ENCODE measurements at regions not wholly inside any gene's neighbourhood (a gene's known extent, or its start where the extent isn't known, plus 50 kb on each side); places are given as distances from the start of the nearest gene placed in this dataset.

DNA sequence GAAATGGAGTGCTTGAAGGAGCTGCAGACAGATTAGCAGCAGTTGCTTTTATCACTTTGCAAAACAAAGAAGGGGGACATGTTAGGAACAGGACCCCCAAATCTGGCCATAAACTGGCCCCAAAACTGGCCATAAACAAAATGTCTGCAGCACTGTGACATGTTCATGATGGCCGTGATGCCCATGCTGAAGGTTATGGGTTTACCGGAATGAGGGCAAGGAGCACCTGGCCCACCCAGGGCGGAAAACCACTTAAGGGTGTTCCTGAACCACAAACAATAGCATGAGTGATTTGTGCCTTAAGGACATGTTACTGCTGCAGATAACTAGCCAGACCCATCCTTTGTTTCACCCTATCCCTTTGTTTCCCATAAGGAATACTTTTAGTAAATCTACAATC is 79.6 kb upstream of the GC start:
- Mint-ChIP-seq H3K4me1 (ENCODE audit: low read depth, unreplicated experiment) (no peaks in the 10 kb centered on the region), H3K4me3 (ENCODE audit: unreplicated experiment) (no peak overlapping the region), H3K9me3 (ENCODE audit: unreplicated experiment) (peaks cover 23% of the 10 kb centered on the region), H3K27me3 (ENCODE audit: insufficient read depth, unreplicated experiment) (no peaks in the 10 kb centered on the region), H3K27ac (ENCODE audit: unreplicated experiment) (no peak overlapping the region), H3K36me3 (ENCODE audit: insufficient read depth, unreplicated experiment) (no peaks in the 10 kb centered on the region)
- no peak for DNase-seq
- Histone ChIP-seq H3K9me3 (peaks cover 16% of the 10 kb centered on the region), H3K27me3 (replicated peaks; ENCODE audit: control insufficient read depth, insufficient read depth, low read length) (no peaks in the 10 kb centered on the region), H3K36me3 (ENCODE audit: control insufficient read depth, insufficient read depth, low read length) (no peaks in the 10 kb centered on the region), H3K4me1 (no peaks in the 10 kb centered on the region; the same call in 1 of the 2 replicates), H3K4me3 (ENCODE audit: low read depth, low read length) (no peak overlapping the region)
- POLR2A ChIA-PET: no interaction called here
- TF ChIP-seq, protein P1, sequence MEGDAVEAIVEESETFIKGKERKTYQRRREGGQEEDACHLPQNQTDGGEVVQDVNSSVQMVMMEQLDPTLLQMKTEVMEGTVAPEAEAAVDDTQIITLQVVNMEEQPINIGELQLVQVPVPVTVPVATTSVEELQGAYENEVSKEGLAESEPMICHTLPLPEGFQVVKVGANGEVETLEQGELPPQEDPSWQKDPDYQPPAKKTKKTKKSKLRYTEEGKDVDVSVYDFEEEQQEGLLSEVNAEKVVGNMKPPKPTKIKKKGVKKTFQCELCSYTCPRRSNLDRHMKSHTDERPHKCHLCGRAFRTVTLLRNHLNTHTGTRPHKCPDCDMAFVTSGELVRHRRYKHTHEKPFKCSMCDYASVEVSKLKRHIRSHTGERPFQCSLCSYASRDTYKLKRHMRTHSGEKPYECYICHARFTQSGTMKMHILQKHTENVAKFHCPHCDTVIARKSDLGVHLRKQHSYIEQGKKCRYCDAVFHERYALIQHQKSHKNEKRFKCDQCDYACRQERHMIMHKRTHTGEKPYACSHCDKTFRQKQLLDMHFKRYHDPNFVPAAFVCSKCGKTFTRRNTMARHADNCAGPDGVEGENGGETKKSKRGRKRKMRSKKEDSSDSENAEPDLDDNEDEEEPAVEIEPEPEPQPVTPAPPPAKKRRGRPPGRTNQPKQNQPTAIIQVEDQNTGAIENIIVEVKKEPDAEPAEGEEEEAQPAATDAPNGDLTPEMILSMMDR (IDR thresholded peaks at IDR 0.05; ENCODE audit: insufficient read depth in 1 of 2, low read depth in 1 of 2, low read length in 1 of 2, severe bottlenecking in 1 of 2, unreplicated experiment in 1 of 2): no peak
- intact Hi-C loops (cut with micrococcal nuclease; ENCODE audit: unreplicated experiment): no loop called here
- no TSS peak for BruUV-seq (replicated peaks)
- CTCF ChIA-PET: no interaction called here

DNA sequence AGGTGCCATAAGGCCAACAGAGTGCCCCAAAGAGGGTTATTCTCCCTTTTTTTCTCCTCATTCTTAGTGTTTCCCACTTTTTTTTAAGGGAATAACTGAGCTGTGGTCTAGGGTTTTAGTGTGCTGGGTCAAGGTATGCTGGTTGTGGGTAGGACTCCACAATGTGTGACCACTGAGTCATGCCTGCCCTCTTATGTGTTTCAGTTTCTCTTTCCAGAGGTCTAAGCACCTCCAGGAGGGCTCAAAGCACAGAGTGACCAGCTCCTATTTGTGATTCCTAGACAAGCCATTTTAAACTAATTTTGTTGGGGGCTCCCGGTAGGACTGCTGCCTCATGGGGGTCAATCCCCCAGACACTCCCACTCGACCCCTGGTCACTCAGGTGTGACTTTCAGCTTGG is 80.5 kb upstream of the GC start:
- no peaks in the 10 kb centered on the region for H3K36me3 Mint-ChIP-seq (ENCODE audit: insufficient read depth, unreplicated experiment)
- no peak overlapping the region for H3K27ac Mint-ChIP-seq (ENCODE audit: unreplicated experiment)
- peaks cover 23% of the 10 kb centered on the region for H3K9me3 Mint-ChIP-seq (ENCODE audit: unreplicated experiment)
- no peaks in the 10 kb centered on the region for H3K4me1 ChIP-seq
- BruUV-seq (replicated peaks): no TSS peak
- H3K9me3 ChIP-seq: peaks cover 13% of the 10 kb centered on the region
- ChIA-PET CTCF (no interaction called here), POLR2A (no interaction called here)
- no peak for DNase-seq
- H3K27me3 ChIP-seq (replicated peaks; ENCODE audit: control insufficient read depth, insufficient read depth, low read length): no peaks in the 10 kb centered on the region
- no peak overlapping the region for H3K4me3 Mint-ChIP-seq (ENCODE audit: unreplicated experiment)
- H3K36me3 ChIP-seq (ENCODE audit: control insufficient read depth, insufficient read depth, low read length): no peaks in the 10 kb centered on the region
- no peaks in the 10 kb centered on the region for H3K27me3 Mint-ChIP-seq (ENCODE audit: insufficient read depth, unreplicated experiment)
- intact Hi-C loops (cut with micrococcal nuclease; ENCODE audit: unreplicated experiment): no loop called here
- H3K4me3 ChIP-seq (ENCODE audit: low read depth, low read length): no peak overlapping the region
- no peaks in the 10 kb centered on the region for H3K4me1 Mint-ChIP-seq (ENCODE audit: low read depth, unreplicated experiment)
- TF ChIP-seq, protein P1 (IDR thresholded peaks at IDR 0.05; ENCODE audit: insufficient read depth in 1 of 2, low read depth in 1 of 2, low read length in 1 of 2, severe bottlenecking in 1 of 2, unreplicated experiment in 1 of 2): no peak

DNA sequence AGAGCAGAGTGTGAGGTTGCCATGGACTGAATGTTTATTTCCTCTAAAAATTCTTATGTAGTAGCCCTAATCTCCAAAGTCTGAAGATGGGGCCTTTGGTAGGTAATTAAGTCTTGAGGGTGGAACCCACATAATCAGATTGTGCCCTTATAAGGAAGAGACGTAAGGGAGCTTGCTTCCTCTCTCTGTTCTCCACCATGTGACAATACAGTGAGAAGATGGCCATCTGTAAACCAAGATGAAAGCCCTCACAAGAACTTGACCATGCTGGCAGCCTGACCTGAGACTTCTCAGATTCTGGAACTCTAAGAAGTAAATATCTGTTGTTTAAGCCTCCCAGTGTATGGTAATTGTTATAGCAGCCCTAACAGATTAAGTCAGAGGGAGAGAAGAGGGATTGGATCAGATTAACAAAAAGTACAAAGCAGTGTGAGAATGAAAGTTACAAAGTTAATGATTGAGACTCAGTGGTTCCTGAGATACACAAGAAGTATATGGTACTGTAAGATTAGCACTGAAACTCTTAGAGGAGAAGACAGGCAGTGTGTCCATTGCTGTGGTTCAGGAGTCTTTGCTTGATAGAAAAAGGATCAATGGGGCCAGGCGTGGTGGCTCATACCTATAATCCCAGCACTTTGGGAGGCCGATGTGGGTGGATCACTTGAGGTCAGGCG is 82.5 kb upstream of the GC start:
- TF ChIP-seq, protein P1 (IDR thresholded peaks at IDR 0.05; ENCODE audit: insufficient read depth in 1 of 2, low read depth in 1 of 2, low read length in 1 of 2, severe bottlenecking in 1 of 2, unreplicated experiment in 1 of 2): no peak
- no peak for DNase-seq
- ChIA-PET CTCF (no interaction called here), POLR2A (no interaction called here)
- intact Hi-C loops (cut with micrococcal nuclease; ENCODE audit: unreplicated experiment): no loop called here
- Mint-ChIP-seq H3K36me3 (ENCODE audit: insufficient read depth, unreplicated experiment) (no peaks in the 10 kb centered on the region), H3K4me1 (ENCODE audit: low read depth, unreplicated experiment) (no peaks in the 10 kb centered on the region), H3K9me3 (ENCODE audit: unreplicated experiment) (peaks cover 17% of the 10 kb centered on the region), H3K4me3 (ENCODE audit: unreplicated experiment) (no peak overlapping the region), H3K27me3 (ENCODE audit: insufficient read depth, unreplicated experiment) (no peaks in the 10 kb centered on the region), H3K27ac (ENCODE audit: unreplicated experiment) (no peak overlapping the region)
- no peaks in the 10 kb centered on the region for H3K4me1 ChIP-seq
- H3K9me3 ChIP-seq: no peaks in the 10 kb centered on the region; the same call in none of the 2 replicates
- no TSS peak for BruUV-seq (replicated peaks)
- H3K27me3 ChIP-seq (replicated peaks; ENCODE audit: control insufficient read depth, insufficient read depth, low read length): no peaks in the 10 kb centered on the region
- no peaks in the 10 kb centered on the region for H3K36me3 ChIP-seq (ENCODE audit: control insufficient read depth, insufficient read depth, low read length)
- no peak overlapping the region for H3K4me3 ChIP-seq (ENCODE audit: low read depth, low read length)

Measured in Caco-2 (cell line).